ENCODE measurements at regions not wholly inside any gene's neighbourhood (a gene's known extent, or its start where the extent isn't known, plus 50 kb on each side); places are given as distances from the start of the nearest gene placed in this dataset.

DNA sequence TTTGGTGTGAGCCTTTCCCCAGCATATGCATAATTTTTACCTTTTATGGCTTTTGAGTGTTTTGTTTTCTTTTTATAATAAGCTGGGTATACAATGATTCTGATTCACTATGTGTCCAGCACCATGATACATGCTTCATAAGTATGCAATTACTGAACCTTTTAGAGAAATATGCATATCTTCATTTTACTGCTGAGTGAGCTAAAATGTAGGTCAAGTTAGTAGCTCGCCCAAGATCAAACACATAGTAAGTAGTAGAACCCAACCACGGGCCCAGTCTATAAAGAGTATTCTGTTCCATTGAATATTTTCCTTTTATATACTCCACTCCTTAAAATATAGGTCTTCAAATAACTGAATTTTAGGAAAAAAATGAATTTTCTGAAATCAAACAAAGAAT lies 362.4 kb upstream of the HTR2C start:
- H3K4me2 ChIP-seq, result no peak overlapping the region
- H3K36me3 Mint-ChIP-seq (ENCODE audit: low read depth), result no peaks in the 10 kb centered on the region
- no peak overlapping the region for H3K27ac ChIP-seq (ENCODE audit: low read depth)
- H3K4me3 Mint-ChIP-seq, result no peak overlapping the region
- ATAC-seq (no peak), DNase-seq (ENCODE audit: low spot score) (no peak)
- H3K36me3 ChIP-seq (ENCODE audit: insufficient read depth), result no peaks in the 10 kb centered on the region
- H3K27me3 ChIP-seq (ENCODE audit: insufficient read depth), result no peaks in the 10 kb centered on the region
- H3K9me3 Mint-ChIP-seq, result no peaks in the 10 kb centered on the region
- no peaks in the 10 kb centered on the region for H3K9me2 ChIP-seq (ENCODE audit: insufficient read depth)
- H3K4me3 ChIP-seq, result no peak overlapping the region
- no peaks in the 10 kb centered on the region for H3K4me1 ChIP-seq (ENCODE audit: insufficient read depth)
- no peak overlapping the region for H3K27ac Mint-ChIP-seq
- no peaks in the 10 kb centered on the region for H3K27me3 Mint-ChIP-seq (ENCODE audit: insufficient read depth, low read depth, poor library complexity)
- H4K20me1 ChIP-seq (replicated peaks; ENCODE audit: insufficient read depth), result no peaks in the 10 kb centered on the region
- H2AFZ ChIP-seq, result no peak overlapping the region
- H3K4me1 Mint-ChIP-seq, result peaks cover 7% of the 10 kb centered on the region; the same call in 2 of the 3 replicates
- no peaks in the 10 kb centered on the region for H3F3A ChIP-seq (replicated peaks; ENCODE audit: low read depth)
- TF ChIP-seq EZH2phosphoT487 (IDR thresholded peaks at IDR 0.05; ENCODE audit: unreplicated experiment) (no peak), ZNF331 (CRISPR knock-in tag; IDR thresholded peaks at IDR 0.05; ENCODE audit: low read depth) (no peak), CREB1 (CRISPR knock-in tag; IDR thresholded peaks at IDR 0.05; ENCODE audit: low read depth) (no peak), STAT1 (IDR thresholded peaks at IDR 0.05; ENCODE audit: unreplicated experiment) (no peak), EZH2 (IDR thresholded peaks at IDR 0.05; ENCODE audit: low read depth, unreplicated experiment) (no peak)
- TF ChIP-seq, protein P1, sequence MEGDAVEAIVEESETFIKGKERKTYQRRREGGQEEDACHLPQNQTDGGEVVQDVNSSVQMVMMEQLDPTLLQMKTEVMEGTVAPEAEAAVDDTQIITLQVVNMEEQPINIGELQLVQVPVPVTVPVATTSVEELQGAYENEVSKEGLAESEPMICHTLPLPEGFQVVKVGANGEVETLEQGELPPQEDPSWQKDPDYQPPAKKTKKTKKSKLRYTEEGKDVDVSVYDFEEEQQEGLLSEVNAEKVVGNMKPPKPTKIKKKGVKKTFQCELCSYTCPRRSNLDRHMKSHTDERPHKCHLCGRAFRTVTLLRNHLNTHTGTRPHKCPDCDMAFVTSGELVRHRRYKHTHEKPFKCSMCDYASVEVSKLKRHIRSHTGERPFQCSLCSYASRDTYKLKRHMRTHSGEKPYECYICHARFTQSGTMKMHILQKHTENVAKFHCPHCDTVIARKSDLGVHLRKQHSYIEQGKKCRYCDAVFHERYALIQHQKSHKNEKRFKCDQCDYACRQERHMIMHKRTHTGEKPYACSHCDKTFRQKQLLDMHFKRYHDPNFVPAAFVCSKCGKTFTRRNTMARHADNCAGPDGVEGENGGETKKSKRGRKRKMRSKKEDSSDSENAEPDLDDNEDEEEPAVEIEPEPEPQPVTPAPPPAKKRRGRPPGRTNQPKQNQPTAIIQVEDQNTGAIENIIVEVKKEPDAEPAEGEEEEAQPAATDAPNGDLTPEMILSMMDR (conservative IDR thresholded peaks at IDR 0.05; ENCODE audit: low read depth in 2 of 2), result no peak
- TF ChIP-seq, protein P2, sequence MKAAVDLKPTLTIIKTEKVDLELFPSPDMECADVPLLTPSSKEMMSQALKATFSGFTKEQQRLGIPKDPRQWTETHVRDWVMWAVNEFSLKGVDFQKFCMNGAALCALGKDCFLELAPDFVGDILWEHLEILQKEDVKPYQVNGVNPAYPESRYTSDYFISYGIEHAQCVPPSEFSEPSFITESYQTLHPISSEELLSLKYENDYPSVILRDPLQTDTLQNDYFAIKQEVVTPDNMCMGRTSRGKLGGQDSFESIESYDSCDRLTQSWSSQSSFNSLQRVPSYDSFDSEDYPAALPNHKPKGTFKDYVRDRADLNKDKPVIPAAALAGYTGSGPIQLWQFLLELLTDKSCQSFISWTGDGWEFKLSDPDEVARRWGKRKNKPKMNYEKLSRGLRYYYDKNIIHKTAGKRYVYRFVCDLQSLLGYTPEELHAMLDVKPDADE (IDR thresholded peaks at IDR 0.05), result no peak
- TF ChIP-seq, protein P3, sequence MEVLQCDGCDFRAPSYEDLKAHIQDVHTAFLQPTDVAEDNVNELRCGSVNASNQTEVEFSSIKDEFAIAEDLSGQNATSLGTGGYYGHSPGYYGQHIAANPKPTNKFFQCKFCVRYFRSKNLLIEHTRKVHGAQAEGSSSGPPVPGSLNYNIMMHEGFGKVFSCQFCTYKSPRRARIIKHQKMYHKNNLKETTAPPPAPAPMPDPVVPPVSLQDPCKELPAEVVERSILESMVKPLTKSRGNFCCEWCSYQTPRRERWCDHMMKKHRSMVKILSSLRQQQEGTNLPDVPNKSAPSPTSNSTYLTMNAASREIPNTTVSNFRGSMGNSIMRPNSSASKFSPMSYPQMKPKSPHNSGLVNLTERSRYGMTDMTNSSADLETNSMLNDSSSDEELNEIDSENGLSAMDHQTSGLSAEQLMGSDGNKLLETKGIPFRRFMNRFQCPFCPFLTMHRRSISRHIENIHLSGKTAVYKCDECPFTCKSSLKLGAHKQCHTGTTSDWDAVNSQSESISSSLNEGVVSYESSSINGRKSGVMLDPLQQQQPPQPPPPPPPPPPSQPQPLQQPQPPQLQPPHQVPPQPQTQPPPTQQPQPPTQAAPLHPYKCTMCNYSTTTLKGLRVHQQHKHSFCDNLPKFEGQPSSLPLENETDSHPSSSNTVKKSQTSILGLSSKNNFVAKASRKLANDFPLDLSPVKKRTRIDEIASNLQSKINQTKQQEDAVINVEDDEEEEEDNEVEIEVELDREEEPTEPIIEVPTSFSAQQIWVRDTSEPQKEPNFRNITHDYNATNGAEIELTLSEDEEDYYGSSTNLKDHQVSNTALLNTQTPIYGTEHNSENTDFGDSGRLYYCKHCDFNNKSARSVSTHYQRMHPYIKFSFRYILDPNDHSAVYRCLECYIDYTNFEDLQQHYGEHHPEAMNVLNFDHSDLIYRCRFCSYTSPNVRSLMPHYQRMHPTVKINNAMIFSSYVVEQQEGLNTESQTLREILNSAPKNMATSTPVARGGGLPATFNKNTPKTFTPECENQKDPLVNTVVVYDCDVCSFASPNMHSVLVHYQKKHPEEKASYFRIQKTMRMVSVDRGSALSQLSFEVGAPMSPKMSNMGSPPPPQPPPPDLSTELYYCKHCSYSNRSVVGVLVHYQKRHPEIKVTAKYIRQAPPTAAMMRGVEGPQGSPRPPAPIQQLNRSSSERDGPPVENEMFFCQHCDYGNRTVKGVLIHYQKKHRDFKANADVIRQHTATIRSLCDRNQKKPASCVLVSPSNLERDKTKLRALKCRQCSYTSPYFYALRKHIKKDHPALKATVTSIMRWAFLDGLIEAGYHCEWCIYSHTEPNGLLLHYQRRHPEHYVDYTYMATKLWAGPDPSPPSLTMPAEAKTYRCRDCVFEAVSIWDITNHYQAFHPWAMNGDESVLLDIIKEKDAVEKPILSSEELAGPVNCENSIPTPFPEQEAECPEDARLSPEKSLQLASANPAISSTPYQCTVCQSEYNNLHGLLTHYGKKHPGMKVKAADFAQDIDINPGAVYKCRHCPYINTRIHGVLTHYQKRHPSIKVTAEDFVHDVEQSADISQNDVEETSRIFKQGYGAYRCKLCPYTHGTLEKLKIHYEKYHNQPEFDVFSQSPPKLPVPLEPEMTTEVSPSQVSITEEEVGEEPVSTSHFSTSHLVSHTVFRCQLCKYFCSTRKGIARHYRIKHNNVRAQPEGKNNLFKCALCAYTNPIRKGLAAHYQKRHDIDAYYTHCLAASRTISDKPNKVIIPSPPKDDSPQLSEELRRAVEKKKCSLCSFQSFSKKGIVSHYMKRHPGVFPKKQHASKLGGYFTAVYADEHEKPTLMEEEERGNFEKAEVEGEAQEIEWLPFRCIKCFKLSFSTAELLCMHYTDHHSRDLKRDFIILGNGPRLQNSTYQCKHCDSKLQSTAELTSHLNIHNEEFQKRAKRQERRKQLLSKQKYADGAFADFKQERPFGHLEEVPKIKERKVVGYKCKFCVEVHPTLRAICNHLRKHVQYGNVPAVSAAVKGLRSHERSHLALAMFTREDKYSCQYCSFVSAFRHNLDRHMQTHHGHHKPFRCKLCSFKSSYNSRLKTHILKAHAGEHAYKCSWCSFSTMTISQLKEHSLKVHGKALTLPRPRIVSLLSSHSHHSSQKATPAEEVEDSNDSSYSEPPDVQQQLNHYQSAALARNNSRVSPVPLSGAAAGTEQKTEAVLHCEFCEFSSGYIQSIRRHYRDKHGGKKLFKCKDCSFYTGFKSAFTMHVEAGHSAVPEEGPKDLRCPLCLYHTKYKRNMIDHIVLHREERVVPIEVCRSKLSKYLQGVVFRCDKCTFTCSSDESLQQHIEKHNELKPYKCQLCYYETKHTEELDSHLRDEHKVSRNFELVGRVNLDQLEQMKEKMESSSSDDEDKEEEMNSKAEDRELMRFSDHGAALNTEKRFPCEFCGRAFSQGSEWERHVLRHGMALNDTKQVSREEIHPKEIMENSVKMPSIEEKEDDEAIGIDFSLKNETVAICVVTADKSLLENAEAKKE (CRISPR knock-in tag; IDR thresholded peaks at IDR 0.05), result no peak
- no peaks in the 10 kb centered on the region for H3K79me2 ChIP-seq (replicated peaks; ENCODE audit: insufficient read depth)

Data from GM23338 (cell line).